Left kidney (tissue), 1 donor: ENCODE measurements at regions not wholly inside any gene's neighbourhood (a gene's known extent, or its start where the extent isn't known, plus 50 kb on each side); places are given as distances from the start of the nearest gene placed in this dataset.
"Not testable (repeated sequence)": the region's sequence is repeated elsewhere in the genome, so short reads cannot be mapped to it uniquely, and the experiment has no call there.

Experiments
- DNase-seq: peaks from one replicate; pipeline ENCODE4 v3.0.0-alpha.2; 2013

DNA sequence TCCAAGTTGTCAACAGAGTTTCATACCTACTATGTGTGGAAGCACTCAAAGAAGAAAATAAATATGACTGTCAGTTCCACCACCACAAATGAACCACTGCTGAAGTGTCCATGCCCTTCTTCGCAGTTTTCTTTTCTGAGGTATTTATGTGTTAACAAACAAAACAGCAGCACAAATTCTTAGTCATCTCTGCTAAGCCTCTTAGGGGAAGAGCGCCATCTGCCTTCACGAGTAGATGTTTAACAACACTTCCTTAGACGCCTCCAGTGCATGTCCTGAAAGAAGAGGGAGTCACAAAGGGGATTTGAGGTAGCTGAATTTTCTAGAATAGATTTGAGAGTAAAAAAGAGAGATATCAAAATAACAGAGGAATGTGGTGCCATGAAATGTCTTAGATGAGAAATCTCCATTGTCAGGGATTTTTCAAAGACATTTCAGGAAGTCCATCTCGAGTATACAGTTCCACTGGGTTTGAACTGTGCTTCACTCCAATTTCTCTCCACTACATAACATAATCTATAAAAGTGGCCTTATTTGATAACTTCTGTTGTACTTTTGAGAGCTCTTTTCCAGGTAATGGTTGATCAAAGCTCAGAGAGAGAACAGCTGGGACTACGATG, 775.3 kb upstream of the POM121L12 start:
- DNase-seq: no peak

DNA sequence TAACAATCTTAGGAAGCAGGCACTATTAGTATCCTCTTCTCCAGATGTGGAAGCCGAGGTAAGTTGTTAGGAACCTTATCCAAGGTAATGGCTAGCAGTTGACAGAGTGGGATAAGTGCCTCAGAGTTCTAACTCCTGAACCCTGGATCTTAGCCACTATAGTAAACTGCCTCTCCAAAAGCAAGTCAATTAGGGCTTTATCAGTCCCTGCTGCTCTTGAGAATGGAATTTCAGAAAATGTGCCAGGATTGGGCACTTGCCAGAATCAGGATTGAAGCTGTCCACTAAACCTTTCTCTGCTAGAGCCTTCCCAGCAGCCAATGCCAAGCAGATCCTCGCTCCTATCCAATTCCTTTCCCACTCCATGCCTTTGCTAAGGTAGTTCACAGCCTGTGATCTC, 777.5 kb upstream of the POM121L12 start:
- DNase-seq: no peak

DNA sequence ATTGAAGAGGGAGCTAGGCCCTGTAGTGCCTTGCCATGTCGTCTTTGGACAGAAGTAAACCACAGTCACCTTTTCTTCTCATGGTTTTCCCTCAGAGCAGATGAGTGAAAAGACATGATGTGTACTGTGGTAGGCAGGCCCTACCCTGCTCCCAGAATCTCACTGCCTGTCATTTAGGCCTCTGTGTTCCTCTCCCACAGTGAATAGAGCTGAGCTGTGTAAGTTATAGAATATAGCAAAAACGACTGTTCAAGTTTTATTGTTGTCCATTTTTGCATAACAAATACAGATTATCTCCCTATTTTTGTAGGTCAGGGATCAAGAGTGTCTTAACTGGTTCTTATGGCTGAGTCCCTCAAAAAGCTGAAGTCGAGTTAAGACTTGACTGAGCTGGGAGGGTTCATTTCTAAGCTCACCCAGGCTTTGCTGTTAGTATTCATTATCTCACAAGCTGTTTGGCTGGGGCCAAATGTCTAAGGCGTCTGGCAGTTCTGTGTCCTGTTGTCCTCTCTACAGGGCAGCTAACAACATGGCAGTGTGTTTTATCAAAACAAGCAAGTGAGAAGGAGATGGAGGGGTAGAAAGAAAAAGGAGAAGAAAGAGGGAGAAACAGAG, 780.9 kb upstream of the POM121L12 start:
- no peak for DNase-seq

DNA sequence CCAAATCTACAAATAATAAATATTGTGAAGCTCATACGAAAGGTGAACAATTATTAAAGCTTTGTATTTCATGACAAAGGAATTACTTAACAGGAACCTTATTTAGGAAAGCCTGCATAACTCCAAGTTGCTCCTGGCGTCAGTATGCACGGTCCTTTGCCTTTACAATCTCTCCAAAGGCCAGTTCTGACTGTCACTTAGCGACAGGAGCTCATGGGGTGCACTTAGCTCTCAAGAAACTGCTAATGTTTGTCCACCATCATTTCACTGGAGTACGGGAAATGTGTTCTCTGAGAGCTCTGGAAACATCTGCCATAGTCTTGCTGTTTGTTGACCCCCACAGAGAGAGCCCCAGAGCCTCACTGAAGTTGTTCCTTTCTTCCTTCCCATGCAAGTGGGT, 781.5 kb upstream of the POM121L12 start:
- DNase-seq: no peak

DNA sequence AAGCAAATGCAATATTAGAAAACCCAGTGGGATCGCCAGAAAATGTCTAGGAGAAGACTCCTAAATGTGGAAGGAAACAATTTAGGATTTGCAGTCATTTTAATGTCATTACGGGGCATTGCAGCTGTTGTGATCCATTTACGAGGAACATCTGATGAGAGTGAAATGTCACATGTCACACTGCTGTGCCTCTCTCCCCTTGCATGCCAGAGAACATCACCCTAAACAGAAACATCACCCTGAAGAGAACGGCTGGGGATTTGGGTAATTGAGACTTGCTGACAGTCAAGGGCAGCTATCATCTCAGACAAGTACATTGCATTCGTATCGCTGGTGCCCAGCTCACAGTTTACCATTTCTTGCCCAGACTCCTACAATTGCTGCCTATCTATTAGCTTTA, 785.7 kb upstream of the POM121L12 start:
- DNase-seq: no peak

DNA sequence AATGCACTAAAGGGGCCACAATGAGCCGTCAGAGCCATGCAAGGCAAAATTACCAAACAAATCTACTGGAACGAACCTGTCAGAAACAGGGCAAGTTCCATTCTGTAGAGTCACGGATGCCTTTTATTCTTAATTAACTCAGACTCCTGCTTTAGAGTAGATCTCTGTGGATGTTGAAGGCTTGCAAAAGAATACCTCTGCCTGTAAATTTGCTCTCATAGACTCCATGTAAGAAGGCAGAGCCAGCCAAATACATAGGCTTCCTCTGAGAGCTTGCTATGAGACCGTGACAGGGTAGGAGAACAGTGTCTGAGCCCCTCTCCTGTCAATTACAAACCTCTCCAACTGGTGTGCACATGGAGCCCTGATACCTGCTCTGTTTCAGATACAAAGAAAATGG, 787.9 kb upstream of the POM121L12 start:
- DNase-seq: no peak

DNA sequence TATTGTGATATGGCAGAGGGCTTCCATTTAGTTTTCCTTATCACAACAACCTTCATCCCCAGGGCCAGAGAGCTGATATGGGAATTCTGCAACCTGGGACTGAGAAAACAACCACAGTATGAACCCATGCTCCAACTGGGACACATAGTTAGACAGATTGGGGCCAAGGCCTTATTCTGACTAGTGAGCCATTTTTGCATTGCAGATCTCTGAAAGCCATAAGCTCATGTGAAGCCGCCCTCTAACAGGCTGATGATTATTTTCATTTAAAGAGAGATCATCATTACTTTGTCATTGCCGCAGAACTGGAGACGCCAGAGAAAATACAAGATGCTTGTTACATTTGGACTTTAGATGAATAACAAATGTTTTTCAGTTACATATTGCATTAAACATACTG, 791.7 kb upstream of the POM121L12 start:
- DNase-seq: no peak

DNA sequence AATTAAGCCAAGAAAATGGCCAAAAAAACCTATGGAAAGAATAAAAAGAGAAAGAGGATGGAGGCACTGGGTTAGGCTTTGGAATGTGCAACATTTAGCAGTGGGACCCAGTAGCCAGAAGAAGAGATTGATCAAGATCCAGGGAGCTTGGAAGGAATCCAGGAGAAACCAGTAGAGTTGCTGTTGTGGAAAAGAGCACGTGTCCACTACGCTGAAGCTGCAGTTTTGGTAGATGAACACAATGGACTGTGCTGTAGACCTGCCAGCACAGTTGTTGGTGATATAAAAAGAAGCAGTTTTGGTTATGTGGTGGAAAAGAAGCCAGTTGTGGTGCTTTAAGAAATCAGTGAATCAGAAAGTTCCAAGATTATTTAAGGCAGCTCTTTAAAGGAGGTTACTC, 802.2 kb upstream of the POM121L12 start:
- no peak for DNase-seq

DNA sequence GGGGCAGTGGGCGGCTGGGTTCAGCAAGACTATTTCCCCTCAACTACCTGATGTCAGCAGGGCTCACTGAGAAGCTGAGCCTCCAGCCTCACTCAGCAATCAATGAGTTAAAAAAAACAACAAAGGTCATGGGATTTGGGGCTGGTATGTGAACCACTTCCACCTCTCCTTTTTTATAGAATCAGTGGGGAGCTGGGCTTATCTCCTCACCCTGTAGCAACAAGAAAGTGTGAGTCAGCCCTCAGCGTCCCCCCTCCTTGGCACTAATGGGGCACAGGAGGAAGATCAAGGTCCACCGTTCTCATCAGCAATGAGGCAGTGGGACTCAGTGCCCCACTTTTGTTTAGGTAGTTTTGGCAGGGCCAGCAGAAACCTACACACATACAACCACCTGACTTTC, 823.5 kb upstream of the POM121L12 start:
- DNase-seq: no peak

DNA sequence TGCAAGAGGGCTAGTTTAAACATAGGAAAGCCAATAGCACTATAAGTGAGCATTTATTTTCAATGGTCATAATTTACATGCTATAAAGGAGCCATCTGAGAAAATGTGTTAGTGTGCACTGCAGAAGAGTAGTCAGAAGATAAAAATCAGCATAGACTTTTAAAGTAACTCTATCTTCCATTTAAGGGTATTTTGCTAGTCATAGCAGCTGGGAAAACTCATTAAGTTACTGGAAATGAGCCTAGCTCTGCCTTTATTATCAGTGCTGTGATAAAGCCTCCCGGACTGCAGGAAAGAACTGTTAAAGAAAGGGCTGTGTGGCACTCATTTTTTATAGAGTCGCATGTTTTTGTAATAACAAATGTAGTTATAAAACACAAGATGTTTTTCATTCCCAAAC, 825.8 kb upstream of the POM121L12 start:
- DNase-seq: peak; percentile 26

DNA sequence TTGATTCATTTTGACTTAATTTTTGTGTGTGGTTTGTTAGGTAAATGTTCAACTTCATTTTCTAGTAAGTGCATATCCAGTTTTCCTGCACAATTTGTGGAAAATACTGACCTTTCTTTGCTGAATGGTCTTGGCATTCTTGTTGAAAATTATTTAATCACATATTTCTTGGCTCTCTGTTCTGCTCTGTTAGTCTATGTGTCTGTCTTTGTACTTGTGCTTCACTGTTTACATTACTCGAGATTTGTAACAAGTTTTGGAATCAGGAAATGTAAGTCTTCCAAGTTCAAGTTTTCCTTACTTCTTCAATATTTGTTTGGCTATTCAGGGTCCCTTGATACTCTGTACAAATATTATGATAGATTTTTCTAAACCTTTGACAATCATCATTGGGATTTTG, 838.2 kb upstream of the POM121L12 start:
- no peak for DNase-seq

DNA sequence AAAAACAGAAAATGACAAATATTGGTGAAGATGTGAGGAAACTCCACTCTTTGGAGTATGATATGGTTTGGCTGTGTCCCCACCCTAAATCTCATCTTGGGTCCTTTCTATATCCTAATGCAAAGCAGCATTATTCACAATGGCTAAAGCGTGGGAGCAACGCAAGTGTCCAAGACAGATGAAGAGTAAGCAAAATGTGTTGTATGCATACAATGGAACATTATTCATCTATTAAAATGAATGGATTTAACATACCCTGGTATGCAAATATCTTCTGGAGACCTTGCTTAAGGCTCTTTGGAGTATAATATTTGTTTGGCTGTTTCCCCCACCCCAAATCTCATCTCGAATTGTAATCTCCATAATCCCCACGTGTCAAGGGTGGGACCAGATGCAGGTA, 839.8 kb upstream of the POM121L12 start:
- no peak for DNase-seq

DNA sequence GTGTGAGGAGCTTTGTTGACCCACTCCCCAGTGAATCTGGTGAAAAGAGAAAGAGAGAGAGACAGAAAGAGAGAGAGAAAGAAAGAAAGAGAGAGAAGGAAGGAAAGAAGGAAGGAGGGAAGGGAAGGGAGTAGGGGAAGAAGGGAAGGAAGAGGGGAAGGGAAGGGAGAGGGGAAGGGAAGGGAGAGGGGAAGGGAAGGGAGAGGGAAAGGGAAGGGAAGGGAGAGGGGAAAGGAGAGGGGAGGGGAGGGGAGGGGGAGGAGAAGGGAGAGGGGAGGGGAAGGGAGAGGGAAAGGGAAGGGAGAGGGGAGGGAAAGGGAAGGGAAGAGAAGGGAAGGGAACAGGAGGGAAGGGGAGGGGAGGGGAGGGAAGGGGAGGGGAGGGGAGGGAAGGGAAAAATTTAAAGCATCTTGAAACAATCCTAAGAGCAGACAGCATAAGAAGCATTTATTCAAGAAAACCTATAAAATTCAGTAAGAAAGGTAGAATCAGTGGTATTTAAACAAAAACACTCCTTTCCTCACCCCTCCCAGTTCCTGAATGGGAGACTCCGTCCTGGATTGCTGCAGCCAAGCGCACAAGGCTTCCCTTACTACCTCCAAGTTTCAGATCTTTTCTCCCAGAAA, 846.2 kb upstream of the POM121L12 start:
- no peak for DNase-seq

DNA sequence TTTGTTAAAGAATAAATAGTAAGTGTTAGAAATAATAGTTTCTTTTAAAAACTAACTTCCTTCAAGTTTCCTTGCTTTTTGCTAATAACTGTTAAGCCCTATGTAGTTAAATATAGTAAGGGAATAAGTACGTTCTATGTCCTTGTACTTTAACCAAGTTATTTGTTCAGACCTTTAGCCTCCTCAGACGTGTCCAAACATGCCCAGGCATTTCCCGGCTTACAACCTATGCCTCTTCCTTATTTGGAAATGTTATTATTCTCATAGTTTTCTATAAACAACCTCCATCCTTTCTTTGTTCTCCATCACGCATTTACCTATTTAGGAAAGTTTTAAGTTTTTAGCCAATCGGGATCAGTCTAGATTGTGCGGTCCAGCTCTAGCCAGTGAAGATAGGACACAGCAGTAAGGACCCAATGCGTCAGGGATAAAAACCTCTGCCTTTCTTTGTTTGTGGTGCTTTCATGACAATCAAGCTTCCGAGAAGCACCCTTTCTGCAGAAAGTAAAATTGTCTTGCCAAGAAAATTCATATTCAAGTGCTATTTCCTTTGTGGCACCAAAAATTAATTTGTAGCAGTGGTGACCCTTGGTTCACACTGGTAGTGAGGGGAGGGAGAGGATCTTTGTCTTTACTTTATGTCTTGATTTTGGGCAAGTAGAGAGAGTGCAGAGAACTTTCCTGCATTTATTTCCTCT, 851.3 kb upstream of the POM121L12 start:
- DNase-seq: no peak

DNA sequence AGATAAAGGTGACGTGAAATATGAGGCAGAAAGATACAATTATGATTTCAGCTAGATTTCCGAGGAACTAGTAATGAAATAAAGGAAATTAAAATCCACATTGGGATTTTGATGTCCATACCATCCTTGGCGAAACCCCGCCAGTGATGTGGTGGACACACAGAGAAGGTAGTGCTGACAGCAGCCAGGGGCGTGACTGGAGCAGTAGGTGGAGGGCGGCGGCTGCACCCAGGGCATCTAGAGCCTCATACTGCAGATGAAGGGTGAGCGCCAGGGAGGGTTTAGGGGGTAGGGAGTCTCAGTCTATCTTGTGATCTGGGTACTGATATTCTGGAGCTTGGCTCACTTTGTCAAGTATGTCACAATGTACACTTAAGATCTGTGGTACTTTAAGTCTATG, 855.5 kb upstream of the POM121L12 start:
- DNase-seq: no peak

DNA sequence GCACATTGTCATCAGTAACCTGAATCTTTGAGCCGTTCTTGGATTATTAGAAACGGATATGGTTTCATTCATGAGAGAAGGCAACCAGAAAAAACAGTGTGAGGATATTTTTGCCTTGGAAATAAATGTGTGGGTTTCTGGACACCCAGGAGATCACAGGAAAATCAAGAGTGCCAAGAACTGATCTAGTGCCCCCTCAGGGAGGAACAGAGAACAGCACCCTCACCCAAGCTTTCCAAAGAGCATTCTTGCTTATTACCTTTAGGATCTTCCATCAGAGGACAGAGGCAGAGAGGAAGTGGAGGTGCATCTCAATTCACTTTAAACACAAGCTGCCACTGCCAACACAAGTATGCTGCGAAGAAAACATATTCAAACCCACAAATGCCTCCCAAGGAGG, 851.5 kb upstream of the COBL start:
- no peak for DNase-seq

DNA sequence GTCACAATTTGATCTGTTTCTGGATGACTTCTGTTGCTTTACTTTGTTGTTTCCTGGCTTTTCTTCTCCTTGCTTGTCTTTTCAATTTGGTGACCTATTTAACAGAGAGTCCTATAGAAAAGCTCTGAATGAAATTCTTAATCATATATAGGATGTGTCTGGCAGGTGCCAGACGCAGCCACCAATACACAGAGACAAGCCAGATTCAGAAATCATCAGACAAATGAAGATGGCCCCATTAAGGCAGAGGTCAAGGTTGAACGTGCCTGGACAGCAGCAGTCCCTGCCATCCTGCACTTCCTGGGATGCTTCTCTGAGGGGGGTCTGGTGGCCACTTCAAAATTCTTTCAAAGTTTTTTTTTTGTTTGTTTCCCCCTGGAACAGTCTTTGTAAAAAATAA, 846.7 kb upstream of the COBL start:
- no peak for DNase-seq

DNA sequence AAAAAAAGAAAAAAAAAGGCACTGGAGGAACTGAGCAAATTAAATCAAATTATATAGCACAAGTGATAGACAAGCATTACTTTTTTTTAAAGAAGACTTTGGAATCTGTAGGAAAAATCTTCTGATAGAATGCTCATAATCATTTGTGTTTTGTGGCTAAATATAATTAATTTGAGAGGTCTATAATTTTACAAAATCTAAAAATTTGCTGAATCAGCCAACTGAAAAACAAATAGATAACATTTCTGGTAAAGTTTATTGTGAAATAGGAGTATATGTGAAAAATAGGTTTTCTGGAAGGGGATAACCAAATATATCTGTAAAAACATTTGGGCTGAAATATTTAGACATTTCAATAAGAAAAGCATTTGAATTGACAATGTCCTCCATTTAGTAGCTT, 844.9 kb upstream of the COBL start:
- DNase-seq: no peak

DNA sequence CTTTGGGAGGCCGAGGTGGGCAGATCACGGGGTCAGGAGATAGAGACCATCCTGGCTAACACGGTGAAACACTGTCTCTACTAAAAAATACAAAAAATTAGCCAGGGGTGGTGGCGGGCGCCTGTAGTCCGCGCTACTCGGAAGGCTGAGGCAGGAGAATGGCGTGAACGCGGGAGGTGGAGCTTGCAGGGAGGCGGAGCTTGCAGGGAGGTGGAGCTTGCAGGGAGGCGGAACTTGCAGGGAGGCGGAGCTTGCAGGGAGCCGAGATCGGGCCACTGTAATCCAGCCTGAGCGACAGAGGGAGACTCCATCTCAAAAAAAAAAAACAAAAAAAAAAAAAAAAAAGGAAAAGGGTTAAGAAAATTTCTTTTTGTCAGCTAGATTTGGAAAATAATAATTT, 842.8 kb upstream of the COBL start:
- not testable (repeated sequence) for DNase-seq

DNA sequence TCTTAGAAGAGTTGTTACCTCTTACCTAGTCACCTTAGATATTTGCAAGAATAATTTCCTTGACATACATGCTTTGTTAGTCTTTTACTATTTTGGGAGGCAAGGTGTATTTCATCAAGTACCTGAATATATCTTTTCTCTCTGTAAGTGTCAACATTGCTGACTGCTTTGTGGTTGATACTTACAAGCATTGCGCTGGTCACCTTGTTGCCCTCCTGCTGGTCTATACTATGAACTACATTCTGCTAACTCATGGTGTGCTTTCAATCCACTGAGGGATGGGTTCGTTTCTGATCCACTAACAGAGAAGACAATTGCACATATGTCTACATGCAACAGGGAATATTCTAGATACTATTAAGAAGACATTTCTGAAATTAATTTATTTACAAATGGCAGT, 837.8 kb upstream of the COBL start:
- DNase-seq: no peak

DNA sequence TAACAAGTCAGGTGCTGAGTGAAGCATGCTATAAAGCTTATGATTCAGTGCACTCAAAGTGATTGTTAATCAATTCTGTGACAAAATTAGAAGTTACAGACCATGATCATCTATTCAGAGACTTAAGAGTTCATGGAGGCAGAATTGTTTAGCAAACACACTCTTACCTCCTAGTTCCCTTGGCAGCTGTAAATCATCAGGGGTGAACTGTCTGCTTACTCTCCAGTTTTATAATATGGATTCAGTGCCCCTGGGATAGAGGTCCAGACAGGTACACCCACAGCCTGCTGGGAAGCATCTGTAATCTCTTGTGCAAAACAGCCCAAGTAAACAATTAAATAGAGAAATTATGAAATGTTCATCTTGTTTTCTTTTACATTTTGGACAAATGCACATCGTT, 835.0 kb upstream of the COBL start:
- no peak for DNase-seq

DNA sequence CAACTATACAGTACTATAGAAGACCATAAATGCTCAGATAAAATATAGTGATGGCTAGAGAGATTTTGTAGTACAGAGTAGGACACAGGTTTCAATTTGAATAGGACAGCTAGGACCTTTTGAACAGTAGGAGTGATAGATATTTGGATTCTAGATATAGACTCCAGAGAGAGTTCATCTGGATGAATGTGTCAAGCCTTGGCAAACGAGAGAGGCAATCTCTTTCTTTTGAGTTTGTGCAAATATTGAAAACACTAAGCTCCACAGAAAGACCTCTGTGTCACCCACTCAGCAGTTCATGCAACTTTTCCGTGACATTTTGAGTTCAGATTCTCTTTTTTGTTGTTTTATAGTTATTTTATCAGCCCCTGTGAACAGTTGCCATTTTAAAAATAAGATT, 834.3 kb upstream of the COBL start:
- DNase-seq: no peak

DNA sequence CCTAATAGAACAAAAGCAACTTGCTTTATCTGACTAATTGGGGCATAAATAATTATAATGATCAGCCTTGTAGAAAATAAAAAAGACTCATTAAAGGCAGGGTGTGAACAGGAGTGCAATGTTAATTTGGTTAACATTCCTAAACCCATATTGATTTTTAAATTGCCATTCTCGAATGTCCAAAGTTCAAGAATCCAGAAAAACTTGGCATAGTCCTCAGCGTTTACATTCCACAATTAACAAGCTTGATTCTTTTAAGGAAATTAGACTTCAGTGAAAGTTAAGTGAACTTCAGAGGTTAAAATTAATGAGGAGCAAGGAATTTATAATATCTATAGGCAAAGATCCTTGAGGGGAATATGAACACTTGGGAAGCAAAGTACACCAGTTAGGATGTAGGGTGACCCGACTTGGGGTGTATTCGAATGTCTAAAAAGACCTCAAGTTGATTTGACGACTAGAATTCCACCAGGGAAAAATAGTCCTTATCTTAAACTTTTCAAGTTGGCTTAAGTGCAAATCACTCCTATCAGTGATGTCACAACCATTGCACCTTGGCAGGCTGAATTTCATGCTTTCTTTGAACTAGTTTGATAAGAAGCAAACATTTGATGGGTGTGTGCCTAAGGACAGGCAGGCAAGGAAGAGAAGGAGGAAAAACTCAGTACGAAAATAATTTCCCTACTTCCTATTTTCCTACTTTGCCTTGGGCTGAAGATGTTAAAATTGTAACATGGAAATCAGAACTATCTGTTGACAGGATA, 830.4 kb upstream of the COBL start:
- no peak for DNase-seq
